ENCODE measurements at regions not wholly inside any gene's neighbourhood (a gene's known extent, or its start where the extent isn't known, plus 50 kb on each side); places are given as distances from the start of the nearest gene placed in this dataset.
"Not testable (repeated sequence)": the region's sequence is repeated elsewhere in the genome, so short reads cannot be mapped to it uniquely, and the experiment has no call there.

DNA sequence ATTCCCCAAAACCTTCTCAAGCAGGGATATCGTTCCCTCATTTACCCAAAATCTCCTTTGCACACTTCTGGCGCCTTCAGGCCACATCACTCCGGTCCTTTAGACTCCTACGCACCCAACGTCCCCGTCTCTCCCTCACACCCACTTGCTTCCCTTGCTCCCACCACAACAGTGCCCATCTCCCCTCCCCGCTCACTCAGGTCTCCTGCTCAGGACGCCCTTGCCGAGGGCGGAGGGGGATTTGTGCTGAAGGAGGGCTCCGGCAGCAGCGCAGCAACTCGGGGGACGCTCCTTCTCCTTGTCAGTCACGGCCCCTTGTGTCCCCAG, 71.6 kb downstream of the PCMTD2 start:
- DNase-seq = not testable (repeated sequence)

GRCh38 chr20:64327550-64328317, 72.2 kb downstream of the PCMTD2 start:
- peak in 16 of 56 donors; percentile 6 to 64 (median 46) for DNase-seq

DNA sequence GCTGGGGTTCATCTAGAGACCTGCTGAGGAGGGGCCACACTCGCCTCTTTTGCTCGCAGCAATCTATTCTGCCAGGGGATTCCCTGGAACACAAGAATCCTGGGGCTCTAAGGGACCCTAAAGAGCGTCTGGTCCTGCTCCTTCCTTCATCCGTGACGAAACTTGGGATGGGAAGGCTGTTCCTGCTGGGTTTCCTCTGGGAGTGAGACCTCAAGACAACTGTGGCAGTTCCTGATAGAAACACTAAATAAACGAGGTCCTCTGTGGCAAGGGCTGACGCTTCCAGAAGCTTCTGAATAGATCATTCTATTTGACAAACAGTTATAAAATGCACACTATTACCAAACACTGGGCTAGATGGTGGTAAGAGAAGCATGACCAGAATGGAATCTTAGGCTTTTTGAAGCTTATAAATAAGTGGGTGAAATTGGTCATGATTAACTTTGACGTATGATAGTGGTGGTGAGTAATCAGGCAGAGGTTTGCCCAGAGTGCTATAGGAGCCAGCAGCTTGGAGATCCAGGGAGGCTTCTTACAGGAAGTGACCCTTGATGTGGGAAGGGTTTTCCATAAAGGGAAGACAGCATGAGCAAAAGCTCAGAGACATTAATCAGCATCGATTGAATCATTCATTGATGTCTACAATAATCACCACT, 73.2 kb downstream of the PCMTD2 start:
- not testable (repeated sequence) for DNase-seq

DNA sequence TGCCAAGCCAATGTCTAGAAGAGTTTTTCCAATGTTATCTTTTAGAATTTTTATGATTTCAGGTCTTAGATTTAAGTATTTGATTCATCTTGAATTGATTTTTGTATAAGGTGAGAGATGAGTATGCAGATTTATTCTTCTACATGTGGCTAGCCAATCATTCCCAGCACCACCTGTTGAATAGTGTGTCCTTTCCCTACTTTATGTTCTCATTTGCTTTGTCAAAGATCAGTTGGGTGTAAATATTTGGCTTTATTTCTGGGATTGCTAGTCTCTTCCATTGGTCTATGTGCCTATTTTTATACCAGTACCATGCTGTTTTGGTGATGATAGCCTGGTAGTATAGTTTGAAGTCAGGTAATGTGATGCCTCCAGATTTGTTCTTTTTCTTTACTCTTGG, 77.1 kb downstream of the PCMTD2 start:
- DNase-seq = not testable (repeated sequence)
